Activated naive CD4-positive, alpha-beta T cell treated with anti-CD3 and anti-CD28 coated beads for 36 hours (primary cell): ENCODE measurements at regions not wholly inside any gene's neighbourhood (a gene's known extent, or its start where the extent isn't known, plus 50 kb on each side); places are given as distances from the start of the nearest gene placed in this dataset.

ENCODE experiments used
- CTCF ChIA-PET: fragments of 350-600 bp; sonication (Branson Sonifier 250); formaldehyde crosslinking; loops from one replicate; lab custom pipeline; 2021; ENCODE audit warnings: antibody characterized with exemption; lab: Charles Lee
- DNase-seq: peaks from one replicate; pipeline ENCODE4 v3.0.0-alpha.2; 2020
- H3K27ac Mint-ChIP-seq: one replicate; pipeline ENCODE4 v1.8.0; 2021; ENCODE audit warnings: mild to moderate bottlenecking, mixed read lengths
- H3K27me3 Mint-ChIP-seq: one replicate; pipeline ENCODE4 v1.8.0; 2021; ENCODE audit warnings: low read depth, mixed read lengths
- H3K36me3 Mint-ChIP-seq: one replicate; pipeline ENCODE4 v1.8.0; 2021; ENCODE audit warnings: low read depth, mixed read lengths
- H3K4me1 Mint-ChIP-seq: one replicate; pipeline ENCODE4 v1.8.0; 2021; ENCODE audit warnings: low read depth, mixed read lengths
- H3K4me3 Mint-ChIP-seq: one replicate; pipeline ENCODE4 v1.8.0; 2021; ENCODE audit warnings: mild to moderate bottlenecking, moderate library complexity, mixed read lengths
- H3K9me3 Mint-ChIP-seq: one replicate; pipeline ENCODE4 v1.8.0; 2021; ENCODE audit warnings: mixed read lengths
- intact Hi-C: fragments of 100-400 bp; cut with micrococcal nuclease; formaldehyde crosslinking; loops from one replicate; pipeline ENCODE4 v1.15.1; 2023

GRCh38 chr11:71189768-71190315 is 62.5 kb downstream of the SHANK2 start:
- Mint-ChIP-seq H3K27ac (no peak overlapping the region), H3K9me3 (no peaks in the 10 kb centered on the region), H3K36me3 (no peaks in the 10 kb centered on the region), H3K4me3 (no peak overlapping the region), H3K27me3 (peaks cover 2% of the 10 kb centered on the region), H3K4me1 (no peaks in the 10 kb centered on the region)
- DNase-seq = no peak
- intact Hi-C loops = no loop called here
- CTCF ChIA-PET = no interaction called here

GRCh38 chr11:71188886-71189767 is 63.2 kb downstream of the SHANK2 start:
- CTCF ChIA-PET = no interaction called here
- H3K27ac Mint-ChIP-seq = no peak overlapping the region
- H3K9me3 Mint-ChIP-seq = no peaks in the 10 kb centered on the region
- H3K36me3 Mint-ChIP-seq = no peaks in the 10 kb centered on the region
- H3K4me1 Mint-ChIP-seq = no peaks in the 10 kb centered on the region
- peaks cover 2% of the 10 kb centered on the region for H3K27me3 Mint-ChIP-seq
- intact Hi-C loops = no loop called here
- DNase-seq = no peak
- H3K4me3 Mint-ChIP-seq = no peak overlapping the region

- CTCF ChIA-PET = no interaction called here
- Mint-ChIP-seq H3K36me3 (no peaks in the 10 kb centered on the region), H3K9me3 (no peaks in the 10 kb centered on the region), H3K27me3 (peaks cover 2% of the 10 kb centered on the region), H3K4me1 (no peaks in the 10 kb centered on the region), H3K4me3 (no peak overlapping the region), H3K27ac (no peak overlapping the region)
- DNase-seq = no peak
- intact Hi-C loops = no loop called here
These were observed 64.3 kb downstream of the SHANK2 start for GRCh38 chr11:71188073-71188472.

GRCh38 chr11:71186806-71187205 is 65.6 kb downstream of the SHANK2 start:
- no peak for DNase-seq
- CTCF ChIA-PET = no interaction called here
- Mint-ChIP-seq H3K4me3 (no peak overlapping the region), H3K27ac (no peak overlapping the region), H3K4me1 (no peaks in the 10 kb centered on the region), H3K9me3 (no peaks in the 10 kb centered on the region), H3K27me3 (peaks cover 2% of the 10 kb centered on the region), H3K36me3 (no peaks in the 10 kb centered on the region)
- intact Hi-C loops = no loop called here

- CTCF ChIA-PET = no interaction called here
- H3K4me3 Mint-ChIP-seq = no peak overlapping the region
- no peaks in the 10 kb centered on the region for H3K4me1 Mint-ChIP-seq
- no peaks in the 10 kb centered on the region for H3K9me3 Mint-ChIP-seq
- peaks cover 3% of the 10 kb centered on the region for H3K27me3 Mint-ChIP-seq
- intact Hi-C loops = no loop called here
- H3K36me3 Mint-ChIP-seq = no peaks in the 10 kb centered on the region
- H3K27ac Mint-ChIP-seq = no peak overlapping the region
- no peak for DNase-seq
These were observed 67.0 kb downstream of the SHANK2 start for GRCh38 chr11:71185411-71185810.

GRCh38 chr11:71184421-71185210 is 67.8 kb downstream of the SHANK2 start:
- Mint-ChIP-seq H3K27me3 (peaks cover 3% of the 10 kb centered on the region), H3K4me3 (no peak overlapping the region), H3K4me1 (no peaks in the 10 kb centered on the region), H3K27ac (no peak overlapping the region), H3K9me3 (no peaks in the 10 kb centered on the region), H3K36me3 (no peaks in the 10 kb centered on the region)
- intact Hi-C loops = no loop called here
- CTCF ChIA-PET = no interaction called here
- DNase-seq = no peak

- H3K9me3 Mint-ChIP-seq = no peaks in the 10 kb centered on the region
- H3K27ac Mint-ChIP-seq = no peak overlapping the region
- CTCF ChIA-PET = no interaction called here
- no peak for DNase-seq
- intact Hi-C loops = no loop called here
- H3K4me1 Mint-ChIP-seq = no peaks in the 10 kb centered on the region
- H3K27me3 Mint-ChIP-seq = peaks cover 10% of the 10 kb centered on the region
- no peaks in the 10 kb centered on the region for H3K36me3 Mint-ChIP-seq
- no peak overlapping the region for H3K4me3 Mint-ChIP-seq
These were observed 68.5 kb downstream of the SHANK2 start for GRCh38 chr11:71183878-71184277.

GRCh38 chr11:71182791-71183677 is 69.3 kb downstream of the SHANK2 start:
- no peak for DNase-seq
- H3K9me3 Mint-ChIP-seq = no peaks in the 10 kb centered on the region
- intact Hi-C loops = no loop called here
- H3K4me1 Mint-ChIP-seq = no peaks in the 10 kb centered on the region
- peaks cover 12% of the 10 kb centered on the region for H3K27me3 Mint-ChIP-seq
- no peaks in the 10 kb centered on the region for H3K36me3 Mint-ChIP-seq
- no peak overlapping the region for H3K27ac Mint-ChIP-seq
- CTCF ChIA-PET = no interaction called here
- no peak overlapping the region for H3K4me3 Mint-ChIP-seq

GRCh38 chr11:71181566-71181965 is 70.8 kb downstream of the SHANK2 start:
- no peaks in the 10 kb centered on the region for H3K36me3 Mint-ChIP-seq

GRCh38 chr11:71180694-71181470 is 71.5 kb downstream of the SHANK2 start:
- DNase-seq = no peak
- Mint-ChIP-seq H3K9me3 (peaks cover 6% of the 10 kb centered on the region), H3K27me3 (peaks cover 16% of the 10 kb centered on the region), H3K4me1 (no peaks in the 10 kb centered on the region), H3K4me3 (no peak overlapping the region), H3K36me3 (no peaks in the 10 kb centered on the region), H3K27ac (no peak overlapping the region)
- CTCF ChIA-PET = no interaction called here
- intact Hi-C loops = no loop called here

More at GRCh38 chr11:71181566-71181965, 70.8 kb downstream of the SHANK2 start:
- Mint-ChIP-seq H3K27me3 (peaks cover 16% of the 10 kb centered on the region), H3K9me3 (peaks cover 6% of the 10 kb centered on the region), H3K27ac (no peak overlapping the region), H3K4me3 (no peak overlapping the region), H3K4me1 (no peaks in the 10 kb centered on the region)
- intact Hi-C loops = no loop called here
- CTCF ChIA-PET = no interaction called here
- DNase-seq = no peak

- CTCF ChIA-PET = no interaction called here
- H3K4me1 Mint-ChIP-seq = no peaks in the 10 kb centered on the region
These were observed 72.3 kb downstream of the SHANK2 start for GRCh38 chr11:71179877-71180605.

More at GRCh38 chr11:71179877-71180605, 72.3 kb downstream of the SHANK2 start:
- Mint-ChIP-seq H3K27ac (no peak overlapping the region), H3K9me3 (peaks cover 6% of the 10 kb centered on the region), H3K4me3 (no peak overlapping the region), H3K36me3 (no peaks in the 10 kb centered on the region), H3K27me3 (peaks cover 18% of the 10 kb centered on the region)
- intact Hi-C loops = no loop called here
- no peak for DNase-seq
